ENCODE measurements at regions not wholly inside any gene's neighbourhood (a gene's known extent, or its start where the extent isn't known, plus 50 kb on each side); places are given as distances from the start of the nearest gene placed in this dataset.
A peak's percentile ranks its signal among the peaks of the same experiment; 100 is the strongest.

- no peak for DNase-seq
These were observed 54.6 kb upstream of the EOLA2 start for GRCh38 chrX:149992918-149993317.

- DNase-seq: no peak
These were observed 55.7 kb upstream of the EOLA2 start for GRCh38 chrX:149993989-149994388.

GRCh38 chrX:149996515-149996914 is 58.2 kb upstream of the EOLA2 start:
- DNase-seq: no peak

- peak; percentile 8 to 13 for DNase-seq
These were observed 66.7 kb upstream of the EOLA2 start for GRCh38 chrX:150005027-150005426.

GRCh38 chrX:150007356-150007755 is 69.1 kb upstream of the EOLA2 start:
- no peak for DNase-seq

- no peak for DNase-seq
These were observed 74.5 kb upstream of the EOLA2 start for GRCh38 chrX:150012647-150013381.

GRCh38 chrX:150014525-150014924 is 76.2 kb upstream of the EOLA2 start:
- DNase-seq: no peak

GRCh38 chrX:150017868-150018267 is 79.6 kb upstream of the EOLA2 start:
- DNase-seq: no peak

- DNase-seq: no peak
These were observed 80.7 kb upstream of the EOLA2 start for GRCh38 chrX:150018931-150019361.

GRCh38 chrX:150028692-150029091 is 90.4 kb upstream of the EOLA2 start:
- no peak for DNase-seq

GRCh38 chrX:150032742-150033141 is 94.5 kb upstream of the EOLA2 start:
- DNase-seq: no peak

- no peak for DNase-seq
These were observed 96.5 kb upstream of the EOLA2 start for GRCh38 chrX:150034788-150035187.

- DNase-seq: no peak
These were observed 97.2 kb upstream of the EOLA2 start for GRCh38 chrX:150035531-150035930.

GRCh38 chrX:150036181-150036580 is 97.9 kb upstream of the EOLA2 start:
- no peak for DNase-seq

- DNase-seq: no peak
These were observed 98.3 kb upstream of the EOLA2 start for GRCh38 chrX:150036641-150037040.

- DNase-seq: no peak
These were observed 98.8 kb upstream of the EOLA2 start for GRCh38 chrX:150037041-150037440.

GRCh38 chrX:150038315-150038714 is 100.0 kb upstream of the EOLA2 start:
- DNase-seq: no peak

GRCh38 chrX:150038986-150039599 is 100.8 kb upstream of the EOLA2 start:
- DNase-seq: no peak

- no peak for DNase-seq
These were observed 102.9 kb upstream of the EOLA2 start for GRCh38 chrX:150041208-150041607.

- DNase-seq: no peak
These were observed 106.3 kb upstream of the EOLA2 start for GRCh38 chrX:150044556-150044955.

- no peak for DNase-seq
These were observed 109.5 kb upstream of the EOLA2 start for GRCh38 chrX:150047818-150048217.

GRCh38 chrX:150049647-150050046 is 111.4 kb upstream of the EOLA2 start:
- peak; percentile 48 to 61 for DNase-seq

- no peak for DNase-seq
These were observed 112.1 kb upstream of the EOLA2 start for GRCh38 chrX:150050387-150050786.

- DNase-seq: no peak
These were observed 112.8 kb upstream of the EOLA2 start for GRCh38 chrX:150051096-150051495.

All from right lung (tissue), 2 donors.